Duodenal mucosa (tissue), 2 donors: ENCODE measurements at regions not wholly inside any gene's neighbourhood (a gene's known extent, or its start where the extent isn't known, plus 50 kb on each side); places are given as distances from the start of the nearest gene placed in this dataset.

ENCODE experiments used
- H3K27ac ChIP-seq: one replicate; pipeline ENCODE4 v1.7.0; 2013; ENCODE audit warnings: low read depth, low read length
- H3K27me3 ChIP-seq, 2 donors: one replicate each; pipeline ENCODE4 v1.7.0; 2013; ENCODE audit warnings: low read length in 2 of 2, control low read depth in 1 of 2; ENCODE audit not compliant: insufficient read depth in 2 of 2, control insufficient read depth in 1 of 2
- H3K36me3 ChIP-seq, 2 donors: one replicate each; pipeline ENCODE4 v1.7.0; 2013; ENCODE audit warnings: low read length in 2 of 2, control low read depth in 1 of 2; ENCODE audit not compliant: insufficient read depth in 2 of 2, control insufficient read depth in 1 of 2
- H3K4me1 ChIP-seq, 2 donors: one replicate each; pipeline ENCODE4 v1.7.0; 2013; ENCODE audit warnings: low read length in 2 of 2, control low read depth in 1 of 2; ENCODE audit not compliant: insufficient read depth in 2 of 2, control insufficient read depth in 1 of 2
- H3K4me3 ChIP-seq, 2 donors: one replicate each; pipeline ENCODE4 v1.7.0; 2013; ENCODE audit warnings: low read length in 2 of 2, low read depth in 1 of 2
- H3K9ac ChIP-seq, 2 donors: one replicate each; pipeline ENCODE4 v1.7.0; 2013; ENCODE audit warnings: low read length in 2 of 2, low read depth in 1 of 2
- H3K9me3 ChIP-seq, 2 donors: one replicate each; pipeline ENCODE4 v1.7.0; 2013; ENCODE audit warnings: low read length in 2 of 2, control low read depth in 1 of 2; ENCODE audit not compliant: control insufficient read depth in 1 of 2

GRCh38 chr11:13115380-13115675 lies 106.2 kb downstream of the RASSF10 start:
- Histone ChIP-seq H3K27ac (no peak overlapping the region), H3K27me3 (no peaks in the 10 kb centered on the region), H3K9me3 (no peaks in the 10 kb centered on the region), H3K4me1 (no peaks in the 10 kb centered on the region), H3K4me3 (no peak overlapping the region), H3K36me3 (no peaks in the 10 kb centered on the region), H3K9ac (no peak overlapping the region)

DNA sequence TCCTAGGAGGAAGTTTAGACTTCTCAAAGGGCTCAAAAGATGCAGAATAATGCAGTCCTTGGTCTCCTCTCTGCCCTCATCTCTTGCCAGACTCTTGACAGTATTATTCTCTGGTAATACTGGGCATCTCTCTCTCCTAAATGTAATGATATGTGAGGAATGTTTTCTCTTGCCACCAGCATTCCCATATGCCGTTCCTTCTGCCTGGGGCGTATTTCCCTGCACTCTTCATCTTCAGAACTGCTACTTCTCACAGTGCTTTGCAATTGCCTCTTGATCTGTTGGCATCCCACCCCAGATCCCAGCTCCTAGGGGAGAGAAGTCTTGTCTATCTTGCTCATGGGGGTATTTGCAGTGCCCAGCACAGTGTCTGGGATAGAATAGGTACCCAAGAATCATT lies 107.4 kb downstream of the RASSF10 start:
- no peak overlapping the region for H3K27ac ChIP-seq
- no peaks in the 10 kb centered on the region for H3K9me3 ChIP-seq
- no peaks in the 10 kb centered on the region for H3K36me3 ChIP-seq
- H3K4me3 ChIP-seq, result no peak overlapping the region
- no peaks in the 10 kb centered on the region for H3K4me1 ChIP-seq
- no peaks in the 10 kb centered on the region for H3K27me3 ChIP-seq
- no peak overlapping the region for H3K9ac ChIP-seq

- Histone ChIP-seq H3K4me3 (no peak overlapping the region), H3K36me3 (no peaks in the 10 kb centered on the region), H3K27ac (no peak overlapping the region), H3K4me1 (no peaks in the 10 kb centered on the region), H3K27me3 (no peaks in the 10 kb centered on the region), H3K9ac (no peak overlapping the region), H3K9me3 (no peaks in the 10 kb centered on the region)
These were observed 108.2 kb downstream of the RASSF10 start for GRCh38 chr11:13117344-13117743.

GRCh38 chr11:13118194-13118593 lies 109.1 kb downstream of the RASSF10 start:
- H3K4me3 ChIP-seq, result no peak overlapping the region
- H3K36me3 ChIP-seq, result no peaks in the 10 kb centered on the region
- no peak overlapping the region for H3K9ac ChIP-seq
- H3K4me1 ChIP-seq, result no peaks in the 10 kb centered on the region
- H3K27ac ChIP-seq, result no peak overlapping the region
- no peaks in the 10 kb centered on the region for H3K27me3 ChIP-seq
- peaks cover 3% of the 10 kb centered on the region in 2 donors for H3K9me3 ChIP-seq

GRCh38 chr11:13118650-13119049 lies 109.5 kb downstream of the RASSF10 start:
- Histone ChIP-seq H3K27me3 (no peaks in the 10 kb centered on the region), H3K9me3 (peaks cover 3% of the 10 kb centered on the region in 2 donors), H3K9ac (no peak overlapping the region), H3K4me3 (no peak overlapping the region), H3K36me3 (no peaks in the 10 kb centered on the region), H3K27ac (no peak overlapping the region), H3K4me1 (no peaks in the 10 kb centered on the region)

- H3K36me3 ChIP-seq, result no peaks in the 10 kb centered on the region
- peaks cover 3% of the 10 kb centered on the region in 2 donors for H3K9me3 ChIP-seq
- H3K27ac ChIP-seq, result no peak overlapping the region
- no peak overlapping the region for H3K9ac ChIP-seq
- H3K4me1 ChIP-seq, result no peaks in the 10 kb centered on the region
- no peaks in the 10 kb centered on the region for H3K27me3 ChIP-seq
- H3K4me3 ChIP-seq, result no peak overlapping the region
These were observed 110.2 kb downstream of the RASSF10 start for GRCh38 chr11:13119361-13119760.

DNA sequence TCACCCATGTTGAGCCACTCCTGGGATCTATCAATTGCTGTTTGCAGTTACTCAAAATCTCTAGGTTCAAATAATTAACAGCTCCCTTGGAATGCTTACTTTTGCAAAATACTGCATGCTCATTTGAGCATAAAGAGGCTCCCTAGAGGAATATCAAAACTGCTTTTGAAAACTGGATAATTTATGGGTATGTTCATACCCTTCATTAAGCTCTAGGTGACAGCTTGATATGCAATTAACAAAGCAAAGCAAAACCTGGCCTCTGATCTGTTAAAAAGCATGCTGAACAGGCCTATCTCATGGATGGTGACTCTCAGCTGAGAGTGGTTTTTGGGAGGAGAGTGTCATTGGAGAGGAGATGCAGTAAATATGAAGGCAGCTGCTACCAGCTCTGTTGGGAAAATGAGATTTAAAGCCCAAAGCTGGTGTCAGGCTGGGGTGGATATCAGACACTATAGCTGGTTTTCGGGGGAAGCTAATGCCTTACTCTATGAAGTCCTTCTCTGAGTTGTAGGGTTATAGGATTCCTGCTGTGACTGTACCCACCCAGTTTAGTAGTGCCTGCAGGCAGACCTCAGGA lies 110.9 kb downstream of the RASSF10 start:
- no peaks in the 10 kb centered on the region for H3K27me3 ChIP-seq

DNA sequence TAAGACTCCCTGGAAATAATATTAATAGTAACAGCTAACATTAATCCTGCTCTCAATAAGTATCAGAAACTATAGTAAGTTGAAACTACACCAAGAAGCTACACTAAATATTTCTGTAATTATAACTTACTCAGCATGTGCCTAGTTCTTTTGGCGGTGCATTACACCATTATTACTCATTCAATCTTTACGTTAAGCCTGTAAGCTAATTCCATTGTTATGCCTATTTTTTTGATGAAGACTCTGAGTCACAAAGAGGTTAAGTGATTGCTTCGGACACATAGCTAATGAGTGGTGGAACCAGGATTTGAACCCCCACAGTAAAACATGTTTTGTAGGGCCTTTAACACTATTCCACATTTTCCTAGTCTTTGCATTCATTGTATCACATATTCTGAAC lies 111.6 kb downstream of the RASSF10 start:
- Histone ChIP-seq H3K9ac (no peak overlapping the region), H3K27me3 (no peaks in the 10 kb centered on the region), H3K36me3 (no peaks in the 10 kb centered on the region), H3K9me3 (peaks cover 3% of the 10 kb centered on the region in 2 donors), H3K27ac (no peak overlapping the region), H3K4me1 (no peaks in the 10 kb centered on the region), H3K4me3 (no peak overlapping the region)

More for the DNA sequence above, 110.9 kb downstream of the RASSF10 start:
- H3K4me1 ChIP-seq, result no peaks in the 10 kb centered on the region
- no peak overlapping the region for H3K4me3 ChIP-seq
- no peak overlapping the region for H3K27ac ChIP-seq
- H3K9ac ChIP-seq, result no peak overlapping the region
- H3K36me3 ChIP-seq, result no peaks in the 10 kb centered on the region
- peaks cover 3% of the 10 kb centered on the region in 2 donors for H3K9me3 ChIP-seq

GRCh38 chr11:13126430-13126829 lies 117.3 kb downstream of the RASSF10 start:
- H3K9me3 ChIP-seq, result peaks cover 3% of the 10 kb centered on the region in 2 donors
- H3K9ac ChIP-seq, result no peak overlapping the region
- H3K4me3 ChIP-seq, result no peak overlapping the region

GRCh38 chr11:13127161-13127560 lies 118.0 kb downstream of the RASSF10 start:
- H3K36me3 ChIP-seq, result no peaks in the 10 kb centered on the region
- no peaks in the 10 kb centered on the region for H3K4me1 ChIP-seq
- H3K27me3 ChIP-seq, result no peaks in the 10 kb centered on the region
- H3K9ac ChIP-seq, result no peak overlapping the region
- no peak overlapping the region for H3K27ac ChIP-seq
- peaks cover 3% of the 10 kb centered on the region in 2 donors for H3K9me3 ChIP-seq
- H3K4me3 ChIP-seq, result no peak overlapping the region

More at GRCh38 chr11:13126430-13126829, 117.3 kb downstream of the RASSF10 start:
- no peak overlapping the region for H3K27ac ChIP-seq
- H3K36me3 ChIP-seq, result no peaks in the 10 kb centered on the region
- H3K27me3 ChIP-seq, result no peaks in the 10 kb centered on the region
- H3K4me1 ChIP-seq, result no peaks in the 10 kb centered on the region

- H3K27me3 ChIP-seq, result no peaks in the 10 kb centered on the region
- no peaks in the 10 kb centered on the region for H3K36me3 ChIP-seq
- no peak overlapping the region for H3K27ac ChIP-seq
- no peak overlapping the region for H3K4me3 ChIP-seq
- H3K4me1 ChIP-seq, result peaks cover 0 to 2% of the 10 kb centered on the region in 2 donors
- no peak overlapping the region for H3K9ac ChIP-seq
- H3K9me3 ChIP-seq, result no peaks in the 10 kb centered on the region
These were observed 119.2 kb downstream of the RASSF10 start for GRCh38 chr11:13128354-13128753.
